GM12878 (cell line): ENCODE measurements at regions not wholly inside any gene's neighbourhood (a gene's known extent, or its start where the extent isn't known, plus 50 kb on each side); places are given as distances from the start of the nearest gene placed in this dataset.

ENCODE experiments used
- ATAC-seq: fragments of 200-7000 bp; cut with Tn5 transposase; 3 replicates; pipeline ENCODE4 v1.9.1; 2020; ENCODE audit warnings: mild to moderate bottlenecking, moderate library complexity
- BruUV-seq: library from RNA; stranded (reverse); fragments of 400-500 nt; replicated peaks from 2 replicates; lab custom pipeline; 2021; lab: Mats Ljungman, UMichigan
- CTCF ChIA-PET: fragments of 300-600 bp; sonication (Branson Sonifier 250); formaldehyde crosslinking; extraction: SDS; loops from one replicate; lab custom pipeline; 2021; ENCODE audit warnings: inconsistent platforms; lab: Yijun Ruan, JAX
- POLR2A ChIA-PET: fragments of 350-600 bp; formaldehyde crosslinking; extraction: SDS; loops from one replicate; lab custom pipeline; 2021; ENCODE audit warnings: inconsistent platforms; lab: Charles Lee
- RAD21 ChIA-PET: fragments of 300-600 bp; sonication (Branson Sonifier 250); formaldehyde crosslinking; loops from one replicate; lab custom pipeline; 2023; ENCODE audit warnings: antibody characterized with exemption; ENCODE audit not compliant: unreplicated experiment; lab: Charles Lee
- SMC1A ChIA-PET: fragments of 300-600 bp; sonication (Branson Sonifier 250); formaldehyde crosslinking; loops from one replicate; lab custom pipeline; 2023; ENCODE audit not compliant: unreplicated experiment, uncharacterized antibody; lab: Charles Lee
- DNase-seq: peaks from one replicate; pipeline ENCODE4 v3.0.0-alpha.2; 2011; ENCODE audit warnings: low read depth, low spot score
- FAIRE-seq: peaks from 3 replicates; lab custom pipeline; 2011; peaks lifted over from hg19 to GRCh38; lab: Jason Lieb, UNC
- H2AFZ ChIP-seq: 2 replicates; pipeline ENCODE4 v1.6.0; 2011; ENCODE audit warnings: low read depth, low read length, control low read depth; ENCODE audit not compliant: control insufficient read depth
- H3K27ac ChIP-seq: 2 replicates; pipeline ENCODE4 v1.5.1; 2011; ENCODE audit warnings: control low read depth; ENCODE audit not compliant: control insufficient read depth, insufficient read depth
- H3K27me3 ChIP-seq, 2 experiments: replicated peaks in 1 of 2; 2 replicates each; pipeline versions ENCODE4 v1.6.0 to v1.6.1; 2011; ENCODE audit warnings: low read length in 1 of 2; ENCODE audit not compliant: control insufficient read depth in 2 of 2, insufficient read depth in 2 of 2
- H3K36me3 ChIP-seq, 2 experiments: 2 replicates each; pipeline ENCODE4 v1.5.1; 2011; ENCODE audit warnings: low read length in 1 of 2; ENCODE audit not compliant: control insufficient read depth in 2 of 2, insufficient read depth in 2 of 2
- H3K4me1 ChIP-seq: 2 replicates; pipeline ENCODE4 v1.6.1; 2011; ENCODE audit warnings: mild to moderate bottlenecking, low read length, moderate library complexity, mixed read lengths; ENCODE audit not compliant: control insufficient read depth, insufficient read depth
- H3K4me2 ChIP-seq: 2 replicates; pipeline ENCODE4 v1.6.0; 2011; ENCODE audit warnings: control low read depth; ENCODE audit not compliant: control insufficient read depth, insufficient read depth
- H3K4me3 ChIP-seq: fragments of 200-600 bp; sonication (generic); 2 replicates; pipeline ENCODE4 v1.5.1; 2016
- H3K79me2 ChIP-seq: 2 replicates; pipeline ENCODE4 v1.6.0; 2011; ENCODE audit warnings: low read length; ENCODE audit not compliant: control insufficient read depth, insufficient read depth
- H3K9ac ChIP-seq: 2 replicates; pipeline ENCODE4 v1.8.0; 2011; ENCODE audit warnings: low read length, control low read depth, mixed read lengths; ENCODE audit not compliant: control insufficient read depth, insufficient read depth
- H3K9me3 ChIP-seq: replicated peaks from 3 replicates; pipeline ENCODE4 v1.5.1; 2011; ENCODE audit warnings: mild to moderate bottlenecking, low read length; ENCODE audit not compliant: control insufficient read depth, insufficient read depth
- H4K20me1 ChIP-seq: 2 replicates; pipeline ENCODE4 v1.6.0; 2011; ENCODE audit not compliant: control insufficient read depth, insufficient read depth
- ATF2 ChIP-seq: IDR thresholded peaks from 2 replicates; pipeline ENCODE4 v1.6.1; 2012; ENCODE audit warnings: low read length, inconsistent platforms
- BCLAF1 ChIP-seq: fragments of 450-650 bp; IDR thresholded peaks from 2 replicates; pipeline ENCODE4 v1.6.1; 2017; ENCODE audit warnings: antibody characterized with exemption, mild to moderate bottlenecking, moderate library complexity
- FOS ChIP-seq: IDR thresholded peaks from 3 replicates; pipeline ENCODE4 v1.6.1; 2011; ENCODE audit warnings: borderline replicate concordance; ENCODE audit not compliant: insufficient read length; ENCODE audit errors: extremely low read depth
- JUNB ChIP-seq: IDR thresholded peaks from 2 replicates; pipeline ENCODE4 v1.6.1; 2016; ENCODE audit warnings: antibody characterized with exemption, mild to moderate bottlenecking
- MYB ChIP-seq: fragments of 150-350 bp; IDR thresholded peaks from 2 replicates; pipeline ENCODE4 v1.6.1; 2014; ENCODE audit warnings: mild to moderate bottlenecking, low read depth, low read length, borderline replicate concordance
- NFXL1 ChIP-seq: fragments of 450-650 bp; IDR thresholded peaks from 2 replicates; pipeline ENCODE4 v1.6.1; 2017; ENCODE audit warnings: antibody characterized with exemption, mild to moderate bottlenecking, borderline replicate concordance
- RELA ChIP-seq: fragments of 450-650 bp; IDR thresholded peaks from 2 replicates; pipeline ENCODE4 v1.8.0; 2014; ENCODE audit warnings: borderline replicate concordance; ENCODE audit not compliant: partially characterized antibody
- RELB ChIP-seq: fragments of 450-650 bp; IDR thresholded peaks from 2 replicates; pipeline ENCODE4 v1.6.1; 2017; ENCODE audit warnings: low read depth, mild to moderate bottlenecking, moderate library complexity
- SUPT20H ChIP-seq: IDR thresholded peaks from 2 replicates; pipeline ENCODE4 v1.6.1; 2011; ENCODE audit warnings: low read depth, mild to moderate bottlenecking, low read length, moderate library complexity, borderline replicate concordance; ENCODE audit not compliant: control insufficient read depth
- TAF1 ChIP-seq: IDR thresholded peaks from 2 replicates; pipeline ENCODE4 v1.6.1; 2011; ENCODE audit warnings: mild to moderate bottlenecking, low read depth, low read length, borderline replicate concordance
- TCF12 ChIP-seq: IDR thresholded peaks from 2 replicates; pipeline ENCODE4 v1.6.1; 2011; ENCODE audit warnings: low read depth, mild to moderate bottlenecking, low read length
- TCF7 ChIP-seq: IDR thresholded peaks from 2 replicates; pipeline ENCODE4 v1.6.1; 2014; ENCODE audit warnings: antibody characterized with exemption, borderline replicate concordance
- ZNF687 ChIP-seq: fragments of 450-650 bp; IDR thresholded peaks from 2 replicates; pipeline ENCODE4 v1.6.1; 2017; ENCODE audit warnings: mild to moderate bottlenecking, moderate library complexity
- WGBS: methylation state at CpG from one replicate; pipeline ENCODE4 v1.1.6; 2016; ENCODE audit warnings: low lambda C conversion rate; ENCODE audit not compliant: insufficient replicate concordance, insufficient coverage; ENCODE audit errors: missing lambda C conversion rate; 5-methylcytosine and 5-hydroxymethylcytosine counted together
- in situ Hi-C: fragments of 300-500 bp; cut with MboI; formaldehyde crosslinking; loops from 9 replicates; pipeline ENCODE4 v1.14.3; 2018; ENCODE audit warnings: mixed read lengths
- intact Hi-C: fragments of 100-400 bp; cut with micrococcal nuclease; formaldehyde crosslinking; loops from one replicate; pipeline ENCODE4 v1.14.2; 2022; ENCODE audit not compliant: unreplicated experiment

GRCh38 chr18:64852281-64852680, 703.4 kb upstream of the LINC00305 start:
- Histone ChIP-seq H3K27me3 (no peaks in the 10 kb centered on the region), H2AFZ (no peak overlapping the region), H4K20me1 (no peaks in the 10 kb centered on the region), H3K36me3 (no peaks in the 10 kb centered on the region), H3K9me3 (no peaks in the 10 kb centered on the region), H3K4me3 (no peak overlapping the region), H3K27ac (no peak overlapping the region), H3K4me2 (no peak overlapping the region), H3K9ac (no peak overlapping the region)
- BruUV-seq, result no TSS peak
- ChIA-PET CTCF (no interaction called here), POLR2A (no interaction called here), SMC1A (no interaction called here)
- intact Hi-C loops (no loop called here), in situ Hi-C loops (no loop called here)
- no peak for ATAC-seq
- 22% methylated on average over 5 of the region's 5 CpGs for WGBS
- DNase-seq, result no peak
- no peak for TF ChIP-seq RELB
- TF ChIP-seq BCLAF1, result no peak
- no peak for TF ChIP-seq RELA
- no peak for TF ChIP-seq TCF12
- no peak for TF ChIP-seq MYB
- no peak for TF ChIP-seq FOS
- TF ChIP-seq NFXL1, result no peak
- TF ChIP-seq SUPT20H, result no peak
- no peak for TF ChIP-seq JUNB
- TF ChIP-seq TCF7, result no peak
- TF ChIP-seq ZNF687, result no peak
- no peak for TF ChIP-seq ATF2
- TF ChIP-seq TAF1, result no peak
- TF ChIP-seq, all 136 proteins: peak for 0
- FAIRE-seq, result no peak
- RAD21 ChIA-PET, result no interaction called here
- Histone ChIP-seq H3K79me2 (no peaks in the 10 kb centered on the region), H3K4me1 (no peaks in the 10 kb centered on the region)
